ENCODE measurements at regions not wholly inside any gene's neighbourhood (a gene's known extent, or its start where the extent isn't known, plus 50 kb on each side); places are given as distances from the start of the nearest gene placed in this dataset.

GRCh38 chr18:48488388-48488850, 50.4 kb upstream of the CTIF start:
- DNase-seq, result no peak

- no peak for DNase-seq
Observed at GRCh38 chr18:48486754-48487153, 52.1 kb upstream of the CTIF start.

GRCh38 chr18:48485828-48486405, 52.9 kb upstream of the CTIF start:
- DNase-seq, result no peak

- no peak for DNase-seq
Observed at GRCh38 chr18:48481092-48481491, 57.7 kb upstream of the CTIF start.

DNA sequence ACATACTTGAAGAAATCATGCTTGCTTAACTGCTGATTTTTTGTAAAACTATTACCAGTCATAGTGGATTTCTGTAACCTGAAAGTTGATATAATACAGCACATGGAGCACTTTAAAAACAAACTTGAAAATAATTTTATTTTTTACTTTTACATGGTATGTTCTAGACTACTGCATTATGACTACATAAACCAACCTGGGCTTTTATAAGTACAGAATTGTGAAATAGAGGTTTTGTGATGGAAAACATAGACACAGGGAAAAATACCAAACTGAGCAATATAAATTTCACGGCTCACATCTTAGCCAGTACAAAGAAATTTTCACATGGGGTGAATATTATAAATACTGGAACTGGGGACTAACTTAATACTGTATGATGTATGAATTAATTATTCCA, 59.3 kb upstream of the CTIF start:
- no peak for DNase-seq

DNA sequence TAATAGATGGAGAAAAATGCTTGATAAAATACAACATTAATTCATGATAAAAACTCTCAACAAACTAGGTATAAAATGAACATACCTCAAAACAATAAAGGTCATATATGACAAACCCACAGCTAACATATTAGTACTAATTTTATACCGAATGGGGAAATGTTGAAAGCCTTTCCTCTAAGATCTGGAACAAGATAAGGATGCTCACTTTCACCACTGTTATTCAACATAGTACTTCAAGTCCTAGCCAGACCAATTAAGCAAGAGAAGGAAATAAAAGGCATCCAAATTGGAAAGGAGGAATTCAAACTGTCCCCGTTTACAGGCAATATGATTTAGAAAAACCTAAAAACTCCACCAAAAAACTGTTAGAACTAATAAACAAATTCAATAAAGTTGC, 61.5 kb upstream of the CTIF start:
- DNase-seq, result no peak

- no peak for DNase-seq
Observed at GRCh38 chr18:48476550-48476917, 62.3 kb upstream of the CTIF start.

DNA sequence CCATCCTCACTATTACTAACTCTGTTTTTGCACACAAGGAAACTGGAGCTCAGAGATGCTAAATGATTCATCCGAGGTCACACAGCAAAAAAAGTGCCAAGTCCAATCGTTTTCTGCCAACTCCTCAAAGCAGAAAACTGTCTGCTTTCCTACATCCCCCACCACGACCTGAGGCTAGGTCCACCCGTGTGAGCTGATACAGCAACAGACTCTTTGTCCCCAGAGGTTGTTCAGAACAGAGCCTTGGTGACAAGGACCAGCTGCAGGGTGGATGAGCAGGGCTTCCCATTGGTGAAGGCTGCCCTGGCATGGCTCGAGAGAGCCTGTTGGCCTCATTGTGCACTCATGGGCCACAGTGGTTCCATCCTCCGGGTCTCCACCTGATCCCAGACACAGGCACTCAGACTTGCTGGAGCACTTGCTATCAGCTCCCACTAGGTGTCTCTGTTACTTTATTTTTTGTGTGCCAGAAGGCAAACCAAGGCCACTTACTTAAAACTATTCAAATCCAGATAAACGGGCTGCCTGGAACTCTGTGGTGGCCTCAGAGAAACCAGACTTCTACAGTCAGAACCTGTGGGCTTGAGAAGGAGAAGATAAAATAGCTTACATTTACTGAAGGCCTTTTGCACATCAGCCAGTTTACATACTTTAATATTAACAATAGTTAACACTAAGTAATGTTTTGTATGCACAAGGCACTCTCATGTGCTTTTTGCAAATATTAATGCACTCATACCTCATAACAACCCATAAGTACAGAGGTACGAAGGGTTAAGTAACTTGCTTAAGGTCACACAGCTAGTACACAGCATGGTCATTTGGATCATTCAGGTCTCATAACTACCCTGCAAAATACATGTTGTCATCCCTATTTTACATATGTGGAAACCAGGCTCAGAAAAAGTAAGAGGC, 62.9 kb upstream of the CTIF start:
- DNase-seq, result peak; percentile 67

DNA sequence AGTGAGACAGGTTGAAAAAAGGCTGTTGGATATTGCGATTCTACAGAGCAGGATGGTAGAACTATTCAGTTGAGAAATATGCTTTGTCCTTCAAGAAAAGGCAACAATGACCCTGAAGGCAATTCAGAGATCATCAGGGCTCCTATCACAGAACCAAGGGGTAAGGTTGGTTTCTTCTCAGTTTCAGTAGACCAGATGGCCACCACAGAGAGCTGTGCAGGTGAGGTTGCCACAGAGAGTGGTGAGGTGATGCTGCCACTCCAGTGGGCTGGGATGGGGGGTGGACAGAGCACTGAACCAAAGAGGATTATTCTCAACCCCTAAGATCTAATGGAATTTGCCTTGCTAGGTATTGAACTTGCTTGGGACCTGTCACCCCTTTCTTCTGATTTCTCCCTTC, 64.6 kb upstream of the ZBTB7C start:
- DNase-seq, result no peak

- DNase-seq, result no peak
Observed at GRCh38 chr18:48472610-48473009, 63.4 kb upstream of the ZBTB7C start.

DNA sequence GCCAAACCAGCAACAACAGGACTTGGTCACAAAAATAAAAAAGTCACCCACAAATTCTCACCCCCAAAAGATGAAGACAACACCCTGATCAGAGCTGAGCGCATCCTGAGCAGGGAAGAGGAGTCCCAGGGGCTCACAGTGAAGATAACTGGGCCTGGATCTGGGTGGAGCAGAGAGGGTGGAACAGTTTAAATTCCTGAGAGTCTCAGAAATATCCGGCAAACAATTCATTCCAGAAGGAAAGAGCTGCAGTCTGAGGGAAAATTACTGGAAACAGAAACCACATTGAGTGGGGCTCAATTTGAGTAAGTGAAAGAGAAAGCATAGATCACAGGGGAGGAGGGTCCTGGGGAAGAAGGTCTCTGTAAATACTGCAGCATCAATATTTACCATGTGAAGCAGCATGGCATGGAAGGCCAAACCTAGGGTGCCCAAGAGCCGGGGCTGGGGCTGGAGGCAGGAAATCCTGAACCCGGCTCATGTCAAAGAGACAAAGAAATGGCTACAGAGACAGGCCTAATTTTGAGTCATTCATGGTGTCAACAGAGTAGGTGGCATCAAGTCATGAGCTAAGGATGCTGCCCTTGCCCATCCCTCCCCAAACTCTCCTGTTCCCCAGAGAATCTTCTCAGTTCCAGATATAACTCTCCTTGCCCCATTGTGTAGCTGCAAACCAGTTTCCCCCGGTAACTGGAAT, 61.4 kb upstream of the ZBTB7C start:
- no peak for DNase-seq

GRCh38 chr18:48468151-48468550, 59.0 kb upstream of the ZBTB7C start:
- DNase-seq, result no peak

- no peak for DNase-seq
Observed at GRCh38 chr18:48467231-48467630, 58.0 kb upstream of the ZBTB7C start.

DNA sequence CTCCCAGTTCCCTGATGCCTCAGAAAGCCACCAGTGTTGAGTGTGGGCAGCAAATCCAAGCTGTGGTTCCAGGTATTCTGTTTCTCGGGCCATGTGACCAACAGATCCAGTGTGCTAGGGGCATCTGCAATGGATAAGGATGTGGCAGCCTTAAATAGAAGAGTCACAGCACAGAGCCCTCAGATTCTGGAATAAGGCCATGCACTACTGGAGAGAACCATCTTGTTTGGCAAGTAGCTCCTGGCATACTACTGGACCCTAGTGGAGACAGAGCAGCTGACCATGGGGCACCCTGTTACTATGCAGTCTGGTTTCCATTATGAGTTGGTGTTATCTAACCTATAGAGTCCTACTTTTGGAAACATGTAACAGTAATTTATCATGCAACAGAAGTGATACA, 53.3 kb upstream of the ZBTB7C start:
- DNase-seq, result no peak

DNA sequence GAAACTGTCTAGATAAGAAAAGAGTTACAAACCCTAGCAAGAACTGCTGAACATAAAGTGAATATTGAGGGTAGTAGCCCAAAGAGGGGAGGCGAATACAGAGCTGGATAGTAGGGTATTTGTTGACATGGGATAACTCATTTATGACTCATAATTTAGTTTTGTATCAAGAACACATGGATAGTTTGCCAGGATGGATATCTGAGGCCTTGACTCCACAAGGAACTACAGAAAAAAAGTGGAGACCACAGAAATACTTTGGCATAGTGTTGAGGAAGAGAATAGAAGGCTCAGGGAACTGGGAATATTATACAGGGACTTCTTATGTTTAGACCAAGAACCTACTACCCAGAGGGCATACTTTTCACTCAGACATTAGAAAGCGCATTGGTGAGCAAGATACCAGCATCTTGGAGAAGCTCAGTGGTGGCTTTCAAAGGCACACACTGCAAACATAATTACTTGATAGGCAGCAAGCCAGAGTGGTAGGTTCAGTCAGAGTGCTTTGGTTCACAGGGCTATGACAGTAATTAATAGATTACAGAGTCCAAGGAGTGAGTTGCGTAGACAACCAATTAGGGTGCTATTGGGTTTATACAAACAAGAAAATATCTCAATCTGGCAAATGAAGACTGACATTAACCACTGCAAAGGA, 51.9 kb upstream of the ZBTB7C start:
- DNase-seq, result no peak

DNA sequence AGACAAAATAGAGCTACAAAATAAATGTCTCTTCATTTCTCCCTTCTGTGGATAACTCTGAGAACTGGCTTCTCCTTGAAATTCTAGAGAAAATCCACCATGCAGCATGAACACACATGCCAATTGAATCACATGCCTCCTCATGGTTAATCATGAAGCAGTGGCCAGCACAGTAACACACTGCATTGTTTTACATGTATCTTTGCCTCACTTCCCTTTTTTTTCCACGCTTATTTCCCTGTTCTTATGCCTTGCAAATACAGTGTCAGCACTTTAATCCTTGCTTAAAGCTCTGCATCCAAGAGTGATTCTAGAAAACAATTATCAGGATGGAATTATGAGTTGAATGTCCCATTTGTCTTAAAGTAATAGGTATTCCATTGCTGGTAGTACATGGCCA, 50.3 kb upstream of the ZBTB7C start:
- DNase-seq, result no peak

DNA sequence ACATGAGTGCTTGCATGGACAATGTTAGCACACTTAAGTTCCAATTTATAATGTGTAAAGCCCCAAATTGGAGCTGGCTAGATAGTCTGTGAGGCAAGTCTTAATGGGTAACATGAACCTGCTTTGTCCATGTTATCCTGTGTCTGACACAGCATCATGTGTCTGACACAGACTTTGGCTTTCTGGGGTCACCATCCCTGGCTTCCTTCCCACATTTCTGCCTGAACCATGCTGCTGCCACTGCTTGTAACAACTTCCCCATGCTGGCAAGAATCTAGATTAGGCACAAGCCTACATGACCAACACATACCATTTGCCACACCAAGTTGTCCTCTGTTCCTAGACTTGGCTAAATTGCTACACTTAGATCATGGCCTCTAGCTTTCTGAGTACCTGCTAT, 49.8 kb upstream of the ZBTB7C start:
- DNase-seq, result no peak
